GM12865 (cell line): ENCODE measurements at regions not wholly inside any gene's neighbourhood (a gene's known extent, or its start where the extent isn't known, plus 50 kb on each side); places are given as distances from the start of the nearest gene placed in this dataset.

Experiments
- DNase-seq: peaks from one replicate; pipeline ENCODE4 v3.0.0; 2010; ENCODE audit warnings: low read depth
- H3K4me3 ChIP-seq: 2 replicates; pipeline ENCODE4 v1.5.1; 2011; ENCODE audit warnings: mild to moderate bottlenecking, low read depth, low read length, control low read depth
- TF ChIP-seq, protein P1 (sequence below): IDR thresholded peaks from 2 replicates; pipeline ENCODE4 v1.5.1; 2011; ENCODE audit warnings: low read length, control low read depth, low read depth, inconsistent platforms; ENCODE audit not compliant: insufficient read depth; ENCODE audit errors: missing control alignments

DNA sequence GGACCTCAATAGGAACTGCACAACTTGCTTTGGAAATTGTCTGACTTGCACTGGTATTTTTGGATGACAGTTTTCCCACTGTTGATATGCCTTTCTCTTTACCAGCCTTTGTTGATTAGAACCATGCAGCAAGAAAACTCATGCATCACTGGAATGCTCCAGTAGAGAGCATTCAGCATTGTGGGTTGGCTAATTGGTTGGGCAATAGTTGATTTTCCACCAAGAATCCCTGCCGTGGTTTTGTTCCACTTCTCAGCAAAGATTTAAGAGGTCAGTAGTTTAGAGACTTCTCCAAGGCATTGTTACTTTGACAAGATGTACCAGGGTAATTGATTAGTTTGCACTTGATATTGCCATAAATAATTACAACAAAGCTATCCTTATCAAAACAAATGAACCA lies 260.0 kb downstream of the DHX35 start:
- TF ChIP-seq, protein P1, sequence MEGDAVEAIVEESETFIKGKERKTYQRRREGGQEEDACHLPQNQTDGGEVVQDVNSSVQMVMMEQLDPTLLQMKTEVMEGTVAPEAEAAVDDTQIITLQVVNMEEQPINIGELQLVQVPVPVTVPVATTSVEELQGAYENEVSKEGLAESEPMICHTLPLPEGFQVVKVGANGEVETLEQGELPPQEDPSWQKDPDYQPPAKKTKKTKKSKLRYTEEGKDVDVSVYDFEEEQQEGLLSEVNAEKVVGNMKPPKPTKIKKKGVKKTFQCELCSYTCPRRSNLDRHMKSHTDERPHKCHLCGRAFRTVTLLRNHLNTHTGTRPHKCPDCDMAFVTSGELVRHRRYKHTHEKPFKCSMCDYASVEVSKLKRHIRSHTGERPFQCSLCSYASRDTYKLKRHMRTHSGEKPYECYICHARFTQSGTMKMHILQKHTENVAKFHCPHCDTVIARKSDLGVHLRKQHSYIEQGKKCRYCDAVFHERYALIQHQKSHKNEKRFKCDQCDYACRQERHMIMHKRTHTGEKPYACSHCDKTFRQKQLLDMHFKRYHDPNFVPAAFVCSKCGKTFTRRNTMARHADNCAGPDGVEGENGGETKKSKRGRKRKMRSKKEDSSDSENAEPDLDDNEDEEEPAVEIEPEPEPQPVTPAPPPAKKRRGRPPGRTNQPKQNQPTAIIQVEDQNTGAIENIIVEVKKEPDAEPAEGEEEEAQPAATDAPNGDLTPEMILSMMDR = no peak
- no peak overlapping the region for H3K4me3 ChIP-seq
- no peak for DNase-seq

DNA sequence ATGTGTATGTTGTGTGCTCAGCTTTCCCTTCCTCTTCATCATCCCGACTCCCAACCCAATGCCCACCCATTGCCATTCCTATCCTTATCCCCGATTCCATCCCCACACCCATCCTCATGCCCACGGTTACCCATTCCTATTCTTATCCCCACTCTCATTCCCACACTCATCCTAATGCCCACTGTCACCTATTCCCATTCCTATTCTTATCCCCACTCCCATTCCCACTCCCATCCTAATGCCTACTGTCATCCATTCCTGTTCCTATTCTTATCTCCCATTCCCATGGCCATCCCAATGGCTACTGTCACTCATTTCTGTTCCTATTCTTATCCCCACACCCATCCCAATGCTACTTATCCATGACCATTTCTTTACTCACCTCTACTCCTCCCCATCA lies 254.1 kb downstream of the DHX35 start:
- DNase-seq = no peak
- no peak overlapping the region for H3K4me3 ChIP-seq
- TF ChIP-seq, protein P1 = no peak

DNA sequence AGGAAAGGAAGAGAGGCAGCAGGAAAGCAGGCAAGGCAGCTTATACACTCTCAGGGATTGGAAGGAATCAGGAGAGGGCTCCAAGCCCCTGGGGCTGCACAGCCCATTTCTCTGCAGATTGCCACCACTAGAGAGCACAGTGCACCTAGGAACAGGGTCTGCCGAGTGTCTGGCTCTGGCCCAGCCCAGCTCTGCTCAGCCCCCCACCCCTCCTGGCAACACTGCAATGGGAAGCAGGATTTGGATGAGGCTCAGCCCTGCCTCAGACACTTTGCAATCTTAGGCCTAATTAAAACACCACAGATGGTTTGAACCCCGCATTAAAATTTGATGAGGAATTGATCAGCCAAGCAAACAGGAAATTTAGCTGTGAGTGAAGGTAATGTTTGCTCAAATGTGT lies 252.7 kb downstream of the DHX35 start:
- no peak overlapping the region for H3K4me3 ChIP-seq
- TF ChIP-seq, protein P1 = no peak
- DNase-seq = no peak

DNA sequence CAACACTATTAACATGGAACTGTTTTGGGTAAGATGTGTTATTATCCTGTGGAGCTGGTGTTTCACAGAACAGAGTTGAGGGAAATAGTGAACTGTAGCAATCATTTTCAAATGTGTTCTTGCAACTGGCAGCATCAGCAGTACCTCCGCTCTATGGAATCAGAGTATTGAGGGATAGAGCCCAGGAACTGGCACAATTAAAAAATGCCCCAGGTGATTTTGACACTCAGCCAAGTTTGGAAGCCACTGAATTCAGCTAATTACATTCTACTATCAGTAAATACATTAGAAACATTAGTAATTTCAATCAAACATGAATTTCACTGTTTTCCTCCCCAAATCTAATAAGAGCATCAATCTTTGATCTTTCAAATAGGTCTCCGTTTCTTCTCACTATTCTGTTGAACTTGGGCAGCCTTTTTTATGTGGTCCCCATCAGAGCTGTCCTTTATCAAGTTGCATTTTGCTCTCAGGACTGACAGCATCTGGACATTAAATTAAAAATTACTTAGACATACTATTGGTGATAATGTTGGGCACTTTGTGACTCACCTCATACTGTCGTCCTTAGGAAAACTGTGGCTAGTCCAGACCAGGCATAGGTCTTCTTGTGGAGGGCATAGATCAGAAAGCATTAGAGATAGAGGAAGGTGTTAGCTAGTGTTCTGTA lies 251.5 kb downstream of the DHX35 start:
- no peak overlapping the region for H3K4me3 ChIP-seq
- no peak for DNase-seq
- TF ChIP-seq, protein P1 = no peak

DNA sequence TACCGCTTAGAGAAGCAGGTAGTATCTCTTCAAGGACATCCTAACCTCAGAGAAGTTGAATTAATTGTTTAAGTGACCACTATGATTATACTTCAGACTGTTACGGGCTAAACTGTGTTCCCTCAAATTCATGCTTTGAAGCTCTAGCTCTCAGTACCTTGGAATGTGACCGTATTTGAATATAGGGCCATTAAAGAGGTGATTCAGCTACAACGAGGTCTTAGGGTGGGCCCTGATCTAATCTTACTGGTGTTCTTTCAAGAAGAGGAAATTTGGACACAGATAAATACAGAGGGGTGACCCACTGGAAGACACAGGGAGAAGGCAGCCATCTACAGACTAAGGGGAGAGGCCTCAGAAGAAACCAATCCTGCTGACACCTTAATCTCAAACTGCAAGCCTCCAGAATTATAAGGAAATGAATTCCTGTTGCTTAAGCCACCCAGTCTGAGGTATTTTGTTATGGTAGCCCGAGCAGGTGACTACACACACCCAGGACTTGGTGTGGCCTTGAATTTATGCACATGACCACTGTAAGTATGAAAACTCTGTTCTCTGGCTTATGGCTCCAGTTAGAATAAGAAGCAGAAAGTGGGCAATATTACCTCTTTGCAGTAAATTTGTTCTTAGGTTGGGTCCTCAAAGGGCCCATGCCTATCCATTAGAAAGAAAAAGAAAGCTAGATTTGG lies 249.1 kb downstream of the DHX35 start:
- TF ChIP-seq, protein P1 = no peak
- no peak overlapping the region for H3K4me3 ChIP-seq
- no peak for DNase-seq

DNA sequence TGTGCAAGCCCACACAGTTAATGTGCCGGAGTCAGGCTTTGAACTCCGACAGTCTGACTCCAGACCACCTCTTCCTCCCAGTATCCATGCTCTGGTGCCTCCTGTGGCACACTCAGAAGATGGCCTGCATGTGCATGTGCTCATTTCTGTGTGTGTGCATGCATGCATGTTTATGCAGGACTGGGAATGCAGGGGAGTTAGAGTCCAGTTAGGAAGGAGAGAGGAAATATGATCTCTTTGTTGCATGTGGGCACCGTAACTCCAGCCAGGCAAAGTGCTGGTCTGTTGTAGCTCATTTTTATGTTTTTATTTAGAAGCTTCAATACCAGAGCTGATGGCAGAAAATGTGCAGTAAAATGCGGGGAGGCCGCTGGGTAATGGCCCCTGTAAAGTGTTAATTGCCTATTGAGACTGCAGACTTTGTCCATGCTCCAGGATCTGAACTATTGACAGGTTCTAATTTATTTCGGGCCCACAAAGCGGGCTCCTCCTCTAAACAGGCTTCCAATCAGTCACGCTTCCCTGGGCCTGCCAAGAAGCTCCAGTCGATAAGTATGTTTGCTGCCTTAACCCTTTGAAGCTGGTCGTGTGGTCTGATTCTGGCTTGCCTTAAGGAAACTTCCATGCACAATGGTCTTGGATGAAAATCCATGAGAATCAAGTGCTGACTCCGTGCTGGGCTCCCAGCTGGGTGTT lies 248.3 kb downstream of the DHX35 start:
- TF ChIP-seq, protein P1 = no peak
- no peak for DNase-seq
- H3K4me3 ChIP-seq = no peak overlapping the region
